ENCODE measurements at regions not wholly inside any gene's neighbourhood (a gene's known extent, or its start where the extent isn't known, plus 50 kb on each side); places are given as distances from the start of the nearest gene placed in this dataset.

DNA sequence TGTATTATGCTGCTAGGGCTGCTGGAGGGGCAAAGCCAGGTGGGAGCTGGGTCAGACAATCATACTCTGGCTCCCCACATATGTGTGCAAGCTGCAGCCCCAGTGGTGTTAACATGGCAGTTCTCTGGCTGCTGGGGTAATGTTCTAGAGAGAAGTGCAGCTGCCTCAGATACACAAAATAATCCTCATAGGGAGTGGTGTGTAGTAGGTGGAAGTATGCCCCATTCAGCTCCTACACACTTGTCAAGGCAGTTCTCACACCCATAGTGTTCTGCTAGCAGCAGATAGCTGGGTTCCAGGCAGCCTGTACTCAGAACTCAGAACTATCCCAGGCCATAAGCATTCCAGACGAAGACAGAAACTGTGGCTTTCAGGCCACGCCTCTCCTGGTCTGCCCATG is 87.9 kb upstream of the NT5C1B start:
- TF ChIP-seq CTCF (IDR thresholded peaks at IDR 0.05) = no peak
- Histone ChIP-seq H3K4me1 (no peaks in the 10 kb centered on the region), H3K4me3 (no peak overlapping the region), H3K27ac (no peak overlapping the region), H3K36me3 (no peaks in the 10 kb centered on the region), H3K27me3 (ENCODE audit: low read depth) (no peaks in the 10 kb centered on the region), H3K9me3 (peaks cover 14% of the 10 kb centered on the region)
- intact Hi-C loops (cut with DNase I) = no loop called here
- DNase-seq (no peak), ATAC-seq (no peak)

DNA sequence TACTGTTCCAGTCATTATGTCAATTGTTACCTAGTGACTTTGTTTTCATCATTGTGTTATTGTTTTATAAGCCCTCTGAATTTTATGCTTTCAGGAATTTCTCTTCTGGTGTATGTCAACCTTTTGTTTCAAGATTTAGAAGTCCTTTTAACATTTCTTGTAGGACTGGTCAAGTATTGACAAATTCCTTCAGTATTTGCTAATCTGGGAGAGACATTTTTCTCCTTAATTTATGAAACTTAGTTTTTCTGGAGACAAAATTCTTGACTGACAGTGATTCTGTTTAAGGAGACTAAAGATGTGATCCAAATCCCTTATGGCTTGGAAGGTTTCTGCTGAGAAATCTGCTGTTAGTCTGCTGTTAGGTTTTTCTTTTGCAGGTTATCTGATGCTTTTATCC is 84.9 kb upstream of the NT5C1B start:
- ATAC-seq (no peak), DNase-seq (no peak)
- no peaks in the 10 kb centered on the region for H3K27me3 ChIP-seq (ENCODE audit: low read depth)
- peaks cover 14% of the 10 kb centered on the region for H3K9me3 ChIP-seq
- H3K36me3 ChIP-seq = no peaks in the 10 kb centered on the region
- no peak overlapping the region for H3K27ac ChIP-seq
- no peak overlapping the region for H3K4me3 ChIP-seq
- intact Hi-C loops (cut with DNase I) = no loop called here
- H3K4me1 ChIP-seq = no peaks in the 10 kb centered on the region
- no peak for TF ChIP-seq CTCF (IDR thresholded peaks at IDR 0.05)

GRCh38 chr2:18671363-18671762 is 82.0 kb upstream of the NT5C1B start:
- Histone ChIP-seq H3K9me3 (peaks cover 14% of the 10 kb centered on the region), H3K36me3 (no peaks in the 10 kb centered on the region), H3K4me3 (no peak overlapping the region), H3K4me1 (no peaks in the 10 kb centered on the region), H3K27ac (no peak overlapping the region), H3K27me3 (ENCODE audit: low read depth) (no peaks in the 10 kb centered on the region)
- no peak for TF ChIP-seq CTCF (IDR thresholded peaks at IDR 0.05)
- ATAC-seq (no peak), DNase-seq (no peak)
- intact Hi-C loops (cut with DNase I) = no loop called here

- Histone ChIP-seq H3K9me3 (no peaks in the 10 kb centered on the region), H3K27ac (no peak overlapping the region), H3K27me3 (ENCODE audit: low read depth) (no peaks in the 10 kb centered on the region), H3K4me1 (no peaks in the 10 kb centered on the region), H3K36me3 (no peaks in the 10 kb centered on the region), H3K4me3 (no peak overlapping the region)
- no peak for DNase-seq
- ATAC-seq = no peak
- intact Hi-C loops (cut with DNase I) = no loop called here
- no peak for TF ChIP-seq CTCF (IDR thresholded peaks at IDR 0.05)
Observed at GRCh38 chr2:18668221-18668620, 78.9 kb upstream of the NT5C1B start.

DNA sequence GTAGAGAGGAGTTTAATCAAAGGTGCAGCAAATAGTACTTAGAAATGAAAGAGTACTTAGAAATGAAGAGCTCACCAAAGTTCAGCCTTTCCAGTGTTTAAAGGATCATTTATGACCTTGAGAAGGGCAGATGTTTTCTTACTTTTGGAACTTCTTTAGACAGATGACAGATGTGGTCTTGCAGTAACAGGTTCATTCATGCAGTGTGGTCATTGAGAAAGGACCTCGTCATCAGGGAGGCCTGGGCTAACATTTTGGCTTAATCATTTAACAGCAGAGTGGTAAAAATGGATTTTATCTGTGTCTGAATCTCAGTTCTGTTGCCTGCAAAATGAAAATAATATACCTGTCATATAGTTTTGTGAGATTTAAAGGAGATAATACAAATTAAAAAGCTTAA is 75.1 kb upstream of the NT5C1B start:
- intact Hi-C loops (cut with DNase I) = no loop called here
- no peak for TF ChIP-seq CTCF (IDR thresholded peaks at IDR 0.05)
- Histone ChIP-seq H3K4me1 (no peaks in the 10 kb centered on the region), H3K27me3 (ENCODE audit: low read depth) (no peaks in the 10 kb centered on the region), H3K4me3 (no peak overlapping the region), H3K27ac (no peak overlapping the region), H3K36me3 (no peaks in the 10 kb centered on the region), H3K9me3 (no peaks in the 10 kb centered on the region)
- ATAC-seq = no peak
- DNase-seq = no peak

DNA sequence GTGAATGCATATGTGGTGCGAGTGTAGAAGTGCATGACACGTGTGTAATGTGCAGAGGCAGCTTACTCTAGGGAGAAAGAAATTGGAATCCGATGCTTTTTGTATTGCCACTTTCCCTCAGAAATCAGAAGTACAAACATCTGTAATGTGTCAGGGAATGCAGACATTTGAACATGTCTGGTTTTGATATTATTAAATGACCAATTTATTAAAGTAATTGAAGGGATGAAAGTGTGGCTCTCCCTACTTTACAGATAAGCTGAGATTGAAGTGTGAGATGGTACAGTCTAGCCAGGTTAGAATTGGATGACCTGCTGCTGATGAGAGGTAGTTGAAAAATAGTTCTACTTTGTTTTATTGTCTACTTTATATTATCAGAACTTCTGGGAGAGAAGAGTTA is 74.5 kb upstream of the NT5C1B start:
- TF ChIP-seq CTCF (IDR thresholded peaks at IDR 0.05) = no peak
- Histone ChIP-seq H3K27me3 (ENCODE audit: low read depth) (no peaks in the 10 kb centered on the region), H3K4me3 (no peak overlapping the region), H3K27ac (no peak overlapping the region), H3K36me3 (no peaks in the 10 kb centered on the region), H3K4me1 (no peaks in the 10 kb centered on the region), H3K9me3 (no peaks in the 10 kb centered on the region)
- ATAC-seq = no peak
- no peak for DNase-seq
- intact Hi-C loops (cut with DNase I) = no loop called here

Data from lower lobe of right lung (tissue), 2 donors.